Activated naive CD4-positive, alpha-beta T cell treated with anti-CD3 and anti-CD28 coated beads, Interleukin-2, amount 50 U/mL, for 16 hours (primary cell): ENCODE measurements at regions not wholly inside any gene's neighbourhood (a gene's known extent, or its start where the extent isn't known, plus 50 kb on each side); places are given as distances from the start of the nearest gene placed in this dataset.

Experiments
- DNase-seq: peaks from one replicate; pipeline ENCODE4 v3.0.0-alpha.2; 2020

DNA sequence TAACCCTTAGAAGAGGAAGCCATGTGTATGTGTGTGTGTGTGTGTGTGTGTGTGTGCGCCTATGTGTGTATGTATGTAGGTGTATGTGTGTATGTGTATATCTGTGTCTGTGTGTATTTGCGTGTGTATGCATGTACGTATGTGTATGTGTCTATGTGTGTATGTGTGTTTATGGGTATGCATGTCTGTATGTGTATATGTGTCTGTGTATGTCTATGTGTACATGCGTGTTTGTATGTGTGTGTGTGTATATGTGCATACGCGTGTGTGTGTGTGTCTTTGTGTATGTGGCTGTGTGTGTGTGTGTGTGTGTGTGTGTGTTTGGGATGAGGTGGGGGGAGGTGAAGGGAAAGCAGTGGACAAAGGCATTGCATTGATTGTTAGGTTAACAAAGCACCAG lies 380.2 kb downstream of the HRH4 start:
- DNase-seq: no peak

DNA sequence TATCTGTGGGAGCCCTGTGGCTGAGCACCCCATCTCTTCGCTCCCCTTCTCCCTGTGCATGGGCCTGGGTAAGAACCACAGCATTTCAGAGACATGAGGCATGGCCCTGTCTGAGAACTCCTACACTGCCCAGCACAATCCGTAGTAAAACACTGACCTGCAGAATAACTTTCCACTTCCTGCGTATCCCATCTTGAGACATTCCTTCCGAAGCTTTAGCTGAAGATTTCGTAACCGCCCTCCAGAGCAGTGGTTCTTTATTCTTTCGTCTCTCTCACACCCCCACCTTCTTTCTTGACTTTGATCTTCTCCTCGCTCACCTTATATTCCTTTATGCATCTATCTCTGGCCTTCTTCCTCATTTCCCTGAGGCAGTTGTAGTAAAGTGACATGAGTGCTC lies 381.1 kb downstream of the HRH4 start:
- DNase-seq: no peak

DNA sequence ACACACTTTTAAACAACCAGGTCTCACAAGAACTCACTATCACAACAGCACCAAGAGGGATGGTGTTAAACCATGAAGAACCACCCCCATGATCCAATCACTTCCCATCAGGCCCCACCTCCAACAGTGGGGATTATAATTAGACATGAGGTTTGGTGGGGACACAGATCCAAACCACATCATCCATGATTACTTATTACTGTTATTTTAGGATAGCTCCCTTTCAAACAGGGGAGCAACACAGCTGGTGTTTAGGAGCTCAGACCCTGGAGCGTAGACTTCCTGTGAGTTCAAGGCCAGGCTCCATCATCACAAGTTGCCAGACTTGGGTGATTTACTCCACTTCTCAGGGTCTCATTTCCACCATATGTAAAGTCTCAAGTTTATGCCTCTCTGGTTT lies 382.7 kb downstream of the HRH4 start:
- no peak for DNase-seq

DNA sequence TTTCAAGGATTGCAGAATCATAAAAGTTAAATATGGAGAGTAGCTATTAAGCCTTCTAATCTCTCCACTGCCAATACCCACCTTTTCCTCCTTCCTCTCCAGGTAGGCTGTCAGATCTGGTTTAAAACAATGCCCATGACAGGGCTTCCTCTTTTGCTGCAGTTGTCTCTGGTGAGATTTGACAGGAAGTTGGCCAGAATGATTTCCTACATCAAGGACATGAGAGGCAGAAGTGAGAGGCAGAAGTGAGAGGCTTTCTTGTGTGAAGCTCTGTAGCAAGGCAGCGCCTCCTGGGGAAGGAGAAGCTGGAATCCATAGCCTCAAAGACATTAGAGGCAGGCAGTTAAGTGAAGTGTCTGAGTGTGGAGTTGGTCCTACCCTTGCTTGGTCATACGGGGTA lies 385.7 kb downstream of the HRH4 start:
- DNase-seq: no peak

DNA sequence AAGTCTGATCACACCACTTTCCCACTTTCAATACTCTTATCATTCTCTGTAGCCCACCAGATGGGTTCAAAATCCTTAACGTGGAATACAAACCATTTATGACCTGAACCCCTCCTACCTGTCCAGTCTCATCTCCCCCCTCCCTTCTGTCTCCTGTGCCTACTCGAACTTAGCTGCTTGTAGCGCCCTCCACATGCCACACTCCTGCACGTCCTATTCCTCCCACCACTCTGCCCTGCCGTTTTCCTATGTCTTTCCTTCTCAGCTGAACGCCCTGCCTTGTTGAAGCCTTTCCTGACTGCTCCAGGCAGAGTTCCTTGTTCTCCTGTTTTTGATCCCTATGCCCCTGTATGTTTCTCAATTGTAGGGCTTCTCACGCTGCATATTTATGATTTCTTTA lies 390.1 kb downstream of the HRH4 start:
- no peak for DNase-seq

DNA sequence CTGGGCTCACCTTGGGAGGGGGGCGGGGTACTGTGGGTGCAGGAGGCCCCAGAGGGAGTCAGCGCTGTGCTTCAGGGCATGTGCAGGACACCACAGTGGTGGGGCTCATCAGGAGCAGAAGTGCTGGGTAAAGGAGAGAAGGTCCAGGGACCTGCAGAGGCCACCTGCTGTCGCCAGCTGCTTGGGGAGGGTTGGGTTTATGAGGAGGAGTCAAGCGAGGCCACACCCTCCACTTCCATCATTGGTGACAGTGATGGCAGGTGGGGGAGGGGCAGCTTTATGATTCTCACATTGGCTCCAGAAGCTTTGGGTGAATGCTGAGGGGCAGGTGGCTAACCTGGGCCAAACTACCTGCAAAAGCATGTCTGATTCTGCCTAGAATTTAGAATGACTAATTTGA lies 392.6 kb downstream of the HRH4 start:
- DNase-seq: no peak

DNA sequence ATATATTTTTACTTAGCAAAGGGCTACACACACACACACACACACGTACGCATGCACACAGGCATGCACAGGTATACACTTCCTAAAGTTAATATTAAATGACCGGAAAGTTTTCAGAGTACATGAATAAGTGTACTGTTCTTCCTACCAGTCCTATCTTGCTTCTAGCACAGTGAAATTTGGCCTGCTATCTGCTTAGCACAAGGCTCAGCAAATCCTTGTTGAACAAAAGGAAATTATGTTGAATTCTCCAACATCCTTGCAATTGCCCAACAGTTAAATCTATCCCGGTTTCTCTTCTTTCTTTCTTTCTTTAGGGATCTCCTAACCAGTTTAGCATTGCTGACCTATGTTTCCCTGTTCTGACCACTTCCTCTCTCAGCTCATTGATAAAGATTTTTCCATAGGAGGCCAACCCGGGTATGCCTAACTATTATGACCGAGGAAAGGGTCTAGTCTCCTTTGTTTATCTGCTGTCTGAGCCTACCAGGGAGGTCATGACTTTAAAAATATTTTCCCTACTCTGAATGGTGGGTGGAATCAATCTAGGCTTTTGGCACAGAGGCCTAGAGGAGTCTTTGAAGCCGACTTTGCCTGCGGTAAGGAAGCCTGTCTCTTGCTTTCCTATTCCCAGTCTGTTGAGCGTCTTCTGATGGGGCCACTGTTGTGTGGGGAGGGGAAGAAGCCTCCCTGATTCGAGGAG lies 400.7 kb downstream of the HRH4 start:
- DNase-seq: no peak

DNA sequence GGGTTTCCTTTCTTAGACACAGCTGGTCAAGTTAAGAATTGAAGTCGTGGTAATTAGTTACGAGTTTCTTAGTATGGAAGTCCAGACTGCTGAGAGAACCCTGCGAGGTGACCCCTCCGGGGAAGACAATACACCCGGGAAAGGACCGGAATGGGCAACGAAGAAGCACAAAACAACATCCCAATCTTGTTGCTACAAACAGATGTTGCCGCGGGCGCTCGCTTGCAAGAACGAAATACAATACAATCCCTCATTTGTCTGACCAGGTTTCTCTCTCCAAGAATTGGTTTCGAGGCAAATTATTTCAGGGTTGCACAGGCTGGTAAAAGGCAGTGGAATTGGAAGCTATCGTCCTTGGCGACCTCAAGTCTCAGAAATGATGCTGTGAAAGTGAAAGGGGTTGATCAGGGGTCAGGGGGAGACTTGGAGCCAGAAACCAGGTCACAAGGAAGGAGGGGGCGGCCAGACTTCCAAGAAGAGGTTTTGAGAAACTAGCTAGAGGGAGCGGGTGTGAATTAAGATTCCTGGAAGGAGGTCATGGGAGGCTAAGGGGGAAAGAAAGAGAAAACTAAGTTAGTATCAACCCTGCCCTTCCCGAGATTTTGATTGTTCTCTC lies 401.9 kb downstream of the HRH4 start:
- DNase-seq: no peak

DNA sequence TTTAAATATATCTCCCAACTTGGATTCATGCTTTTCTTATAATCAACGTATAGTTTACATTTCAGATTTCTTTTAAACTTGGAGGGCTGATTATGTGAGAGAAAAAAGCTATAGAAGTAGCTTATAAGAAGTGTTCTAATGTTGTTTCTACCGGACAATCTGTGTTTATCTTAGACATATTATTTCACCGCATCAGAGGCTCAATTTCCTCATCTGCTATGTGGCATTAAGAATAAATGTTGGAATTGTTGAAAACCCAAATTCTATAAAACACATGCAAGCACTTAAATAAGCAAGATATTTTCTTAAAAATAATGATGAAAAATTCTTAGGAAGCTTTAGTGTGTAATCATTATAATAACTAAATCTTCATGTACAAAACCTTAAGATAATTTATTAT lies 407.9 kb downstream of the HRH4 start:
- no peak for DNase-seq

DNA sequence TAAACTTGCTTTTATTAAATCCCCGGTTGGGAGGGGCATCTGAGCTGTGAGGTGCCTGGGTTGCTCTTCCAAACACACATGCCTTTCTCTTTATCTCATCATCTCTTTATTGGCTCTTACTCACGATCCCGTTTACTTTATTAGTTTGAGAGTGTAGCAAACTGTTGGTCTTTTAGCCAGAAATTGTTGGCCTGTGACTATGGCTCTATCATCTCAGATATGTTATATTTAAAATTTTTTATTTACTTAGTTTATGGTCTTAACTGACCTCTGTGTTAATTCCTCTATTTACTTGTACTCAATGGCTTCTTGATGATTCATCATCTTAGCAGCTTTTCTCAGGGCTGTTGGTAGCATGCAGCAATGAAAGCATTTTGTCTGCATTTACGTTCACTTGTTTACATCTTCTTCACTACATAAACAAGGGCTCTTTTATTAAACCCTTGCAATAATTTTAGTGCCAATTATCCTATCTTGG lies 408.4 kb downstream of the HRH4 start:
- DNase-seq: no peak

DNA sequence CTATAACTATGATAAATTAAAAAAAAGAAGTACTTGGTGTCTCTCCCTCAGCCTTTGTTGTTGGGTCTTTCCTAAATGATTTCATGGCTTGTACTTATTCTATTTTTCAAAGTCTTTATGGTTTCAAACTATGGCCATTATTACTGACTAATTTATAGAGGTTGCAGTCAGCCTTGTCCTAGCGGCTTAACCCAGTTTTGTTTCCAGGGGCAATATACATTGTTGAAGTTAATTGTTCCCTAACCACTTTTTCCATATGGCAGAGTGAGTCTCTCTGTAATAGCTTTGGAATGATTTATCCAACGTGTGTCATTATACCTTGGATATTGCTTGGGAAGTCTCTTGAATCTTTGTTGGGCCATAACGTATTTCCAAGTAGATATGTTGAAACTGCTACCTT lies 408.8 kb downstream of the HRH4 start:
- DNase-seq: no peak

DNA sequence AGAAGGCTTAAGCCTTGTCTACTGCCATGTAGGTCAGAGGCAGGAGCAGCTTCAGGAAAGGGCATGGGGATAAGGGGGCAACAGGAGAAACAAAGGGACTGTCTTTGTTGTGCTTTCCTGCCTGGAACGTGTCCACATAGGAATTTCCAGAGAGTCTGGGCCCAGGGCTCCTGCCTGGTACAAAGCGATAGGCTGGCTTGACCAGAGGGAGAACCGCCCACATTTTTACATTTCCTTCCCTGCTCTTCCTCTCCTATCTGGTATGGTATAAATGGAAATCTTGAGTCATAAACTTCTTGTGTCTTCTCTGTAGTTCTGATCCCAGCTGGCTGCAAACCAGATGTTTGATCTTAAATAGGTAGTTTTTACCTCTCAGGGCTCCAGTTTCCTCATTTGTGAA lies 414.8 kb downstream of the HRH4 start:
- no peak for DNase-seq

DNA sequence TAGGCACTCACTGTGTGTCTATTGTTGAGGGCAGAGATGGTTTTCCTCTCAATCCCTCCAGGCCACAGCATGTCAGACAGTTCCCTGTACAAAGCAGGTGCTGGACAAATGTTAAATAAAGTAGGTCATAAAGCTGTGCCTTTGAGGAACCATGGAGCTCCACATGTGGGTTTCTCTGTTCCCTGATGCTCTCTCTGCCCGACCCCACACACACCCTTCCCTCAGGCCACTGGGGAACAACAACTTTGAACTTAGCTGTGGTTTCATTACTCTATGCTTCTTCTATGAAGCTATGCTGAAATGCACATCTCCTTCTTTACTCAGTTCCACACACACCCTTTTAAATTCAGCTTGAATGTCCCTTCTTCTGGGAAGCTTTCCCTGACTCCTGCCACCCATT lies 415.3 kb downstream of the HRH4 start:
- no peak for DNase-seq

DNA sequence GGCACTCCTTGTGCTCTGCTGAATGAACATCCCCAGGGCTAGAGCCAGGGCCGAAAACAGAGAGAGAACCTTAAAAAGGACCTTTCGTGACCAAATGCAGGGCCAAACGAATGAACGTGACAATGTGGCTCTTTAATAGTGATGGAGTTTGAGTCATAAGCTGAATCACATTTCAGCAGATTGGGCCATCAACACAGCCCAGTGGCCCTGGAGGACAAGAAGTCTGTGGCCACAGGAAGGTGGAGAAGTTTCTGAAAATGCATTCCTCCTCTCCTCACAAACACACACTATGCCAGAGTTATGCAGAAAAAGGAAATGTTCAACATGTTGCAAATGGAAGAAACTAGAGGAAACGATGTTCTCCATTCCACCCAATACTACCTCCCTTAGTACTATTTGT lies 415.8 kb downstream of the HRH4 start:
- no peak for DNase-seq

DNA sequence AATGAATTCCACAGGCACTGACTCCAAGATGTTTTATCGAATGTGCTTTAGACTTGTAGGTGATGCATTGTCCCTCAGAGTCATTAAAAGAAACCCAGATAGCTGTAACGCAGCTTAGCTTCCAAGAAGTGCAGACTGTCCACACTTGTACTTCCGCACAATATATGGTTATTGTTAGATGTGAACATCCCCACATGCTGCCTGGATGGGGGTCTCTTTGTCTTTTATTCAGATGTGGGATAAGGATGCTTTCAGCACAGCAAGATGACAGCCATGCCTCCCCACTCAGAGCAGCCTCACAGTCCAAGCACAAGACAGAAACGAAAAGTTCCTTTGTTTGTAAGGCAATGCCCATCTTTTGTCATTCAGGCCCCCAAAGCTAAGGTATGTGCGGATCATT lies 416.6 kb downstream of the HRH4 start:
- no peak for DNase-seq

DNA sequence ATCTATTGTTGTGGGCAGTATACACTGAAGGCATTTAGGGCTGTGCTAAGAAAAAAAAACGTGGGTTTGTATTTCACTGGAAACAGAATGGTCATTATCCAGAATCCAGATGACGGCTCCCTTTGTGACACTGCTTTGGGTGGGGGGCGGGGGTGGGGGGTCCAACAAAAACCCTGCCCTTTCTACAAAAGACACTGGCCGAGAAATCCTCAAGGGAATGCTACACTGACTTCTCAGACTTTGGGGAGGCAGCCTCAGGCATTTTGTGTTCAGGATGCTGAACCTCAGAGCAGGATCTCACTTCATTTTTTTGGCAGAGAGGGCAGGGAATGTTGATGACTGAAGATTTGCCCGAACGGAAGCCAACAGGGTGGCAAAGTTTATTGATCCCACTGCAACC lies 417.1 kb downstream of the HRH4 start:
- no peak for DNase-seq

DNA sequence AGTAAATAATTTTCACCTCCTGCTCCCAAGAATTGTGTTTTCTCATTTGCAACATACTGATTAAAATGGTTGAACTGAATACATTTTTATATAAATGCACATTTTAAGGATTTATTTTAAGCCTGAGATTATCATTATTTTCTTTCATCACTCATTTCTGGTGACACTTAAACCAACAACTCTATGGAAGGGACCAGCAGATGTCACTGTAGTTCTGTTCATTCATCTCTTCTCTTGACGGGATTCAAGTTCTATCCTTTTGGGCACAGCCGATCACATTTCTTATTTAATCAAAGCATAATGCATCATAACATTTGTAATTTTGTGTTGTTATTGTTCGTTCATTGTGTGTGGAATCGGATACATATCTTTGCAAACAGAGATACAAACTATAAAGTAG lies 417.9 kb downstream of the HRH4 start:
- DNase-seq: no peak

DNA sequence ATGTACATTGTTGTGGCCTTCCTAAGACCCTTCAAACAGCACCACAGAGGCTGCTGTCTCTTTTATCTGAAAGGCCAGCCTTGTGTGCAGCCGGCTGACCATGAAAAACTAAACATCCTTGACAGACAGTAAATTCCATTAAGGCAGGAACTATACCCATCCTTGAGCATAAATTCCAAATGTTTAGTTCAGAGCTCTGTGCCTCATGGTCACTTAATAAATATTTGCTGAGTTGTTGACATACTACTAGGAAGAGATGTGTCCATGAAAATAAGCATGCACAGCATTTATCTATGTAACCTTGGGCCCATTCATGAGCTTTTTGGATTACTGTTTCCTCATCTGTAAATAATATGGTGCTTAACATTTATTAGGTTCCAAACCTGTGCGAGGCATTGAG lies 424.8 kb downstream of the HRH4 start:
- no peak for DNase-seq

DNA sequence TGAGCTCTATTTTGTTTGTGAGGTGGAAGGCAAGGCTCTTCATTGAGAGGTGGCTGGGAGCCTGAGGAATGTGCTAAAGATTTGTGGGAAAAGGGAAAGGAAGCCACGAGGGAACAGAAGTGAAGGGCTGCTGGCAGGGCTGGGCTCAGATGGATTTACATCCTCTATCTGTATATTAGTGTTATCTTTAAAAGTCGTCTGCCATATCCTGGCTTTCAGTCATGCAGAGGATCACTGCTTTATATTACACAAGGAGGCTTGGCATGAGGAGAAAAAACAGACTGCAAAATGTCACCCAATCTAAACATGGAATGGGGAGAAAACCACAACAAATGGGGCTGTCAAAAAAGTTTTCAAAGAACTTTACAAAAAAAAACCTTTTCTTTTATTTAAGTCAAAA lies 434.4 kb downstream of the HRH4 start:
- DNase-seq: no peak

DNA sequence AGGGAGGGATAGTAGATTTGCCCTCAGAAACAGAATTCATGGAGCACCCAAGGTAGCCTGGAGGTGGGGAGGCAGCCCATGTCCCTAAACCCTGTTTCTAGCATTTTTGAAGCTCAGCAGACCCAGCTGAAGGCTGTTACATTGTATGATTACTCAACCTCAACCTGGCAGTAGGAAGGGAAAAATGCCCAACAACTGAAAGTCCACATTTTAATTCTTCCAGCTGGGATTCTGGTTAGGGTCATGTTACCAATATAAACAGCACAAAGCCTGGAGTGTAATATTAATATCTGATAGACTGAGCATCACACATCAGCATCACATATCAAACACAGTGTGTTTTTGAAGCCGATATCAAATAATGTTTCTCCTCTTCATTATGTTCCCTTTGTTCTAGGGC lies 437.0 kb downstream of the HRH4 start:
- DNase-seq: no peak

DNA sequence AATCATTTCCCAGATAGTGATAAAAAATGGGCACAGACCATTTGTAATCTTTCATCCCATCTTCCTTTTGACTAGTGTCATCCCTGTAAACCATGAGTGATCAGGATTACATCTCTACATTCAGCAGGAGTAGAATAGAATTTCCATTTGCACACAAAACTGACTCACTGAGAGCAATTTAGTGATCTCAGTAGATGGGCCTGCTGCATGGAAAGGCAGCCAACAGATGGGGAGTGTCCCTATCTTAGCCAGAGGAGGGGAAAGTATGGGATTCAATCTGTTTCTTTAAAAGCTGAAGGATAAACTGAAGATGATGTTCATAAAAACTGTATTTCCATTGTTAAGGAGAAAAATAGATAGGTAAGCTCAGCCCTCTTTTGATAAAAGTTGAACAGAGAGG lies 441.7 kb downstream of the ZNF521 start:
- no peak for DNase-seq

DNA sequence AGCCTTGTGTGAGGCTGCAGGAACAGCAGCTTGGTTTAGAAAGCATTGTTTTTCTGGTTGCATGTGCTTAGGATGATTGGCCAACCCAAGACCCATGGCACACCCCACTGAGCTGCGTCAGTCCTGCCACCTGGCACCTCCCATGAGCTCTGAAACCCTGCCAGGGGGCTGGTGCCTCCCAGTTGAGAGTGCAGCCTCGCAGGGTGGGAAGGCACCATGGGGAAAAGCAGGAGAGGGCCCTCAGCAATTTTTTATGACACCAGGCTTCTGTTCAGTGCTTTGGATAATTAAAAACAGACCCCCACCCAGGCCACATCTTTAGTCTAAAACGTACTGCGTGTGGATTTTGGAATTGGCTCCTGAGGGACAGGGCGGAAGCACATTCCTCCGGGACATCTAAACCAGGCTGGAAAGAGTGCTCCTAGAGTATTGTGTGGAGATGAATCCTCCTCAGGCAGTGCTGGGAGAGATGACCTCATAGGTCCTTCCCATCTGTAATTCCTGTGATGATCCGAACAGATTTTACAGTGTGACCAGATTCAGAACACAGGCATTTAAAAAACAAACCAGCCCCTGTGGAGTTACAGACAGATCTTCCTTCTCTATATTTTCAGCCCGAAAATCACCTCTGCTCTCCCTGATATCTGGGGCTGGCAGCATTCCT lies 438.3 kb downstream of the ZNF521 start:
- DNase-seq: no peak

DNA sequence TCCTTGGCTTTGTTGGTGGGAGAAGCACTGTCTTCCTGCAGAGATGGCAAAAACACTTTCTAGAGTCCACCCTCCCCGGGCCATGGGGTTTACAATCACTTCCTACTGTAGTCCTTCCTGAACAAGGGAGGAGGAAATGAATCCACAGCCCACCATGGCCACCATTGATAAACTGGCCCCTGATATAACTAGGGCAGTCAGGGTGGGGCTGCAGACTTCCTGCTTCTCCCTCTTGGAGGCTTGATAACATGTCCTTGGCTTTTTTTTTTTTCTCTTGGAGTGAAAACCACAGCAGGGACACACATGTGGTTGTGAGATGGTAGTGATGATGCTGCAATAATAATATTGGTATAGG lies 437.8 kb downstream of the ZNF521 start:
- DNase-seq: no peak

DNA sequence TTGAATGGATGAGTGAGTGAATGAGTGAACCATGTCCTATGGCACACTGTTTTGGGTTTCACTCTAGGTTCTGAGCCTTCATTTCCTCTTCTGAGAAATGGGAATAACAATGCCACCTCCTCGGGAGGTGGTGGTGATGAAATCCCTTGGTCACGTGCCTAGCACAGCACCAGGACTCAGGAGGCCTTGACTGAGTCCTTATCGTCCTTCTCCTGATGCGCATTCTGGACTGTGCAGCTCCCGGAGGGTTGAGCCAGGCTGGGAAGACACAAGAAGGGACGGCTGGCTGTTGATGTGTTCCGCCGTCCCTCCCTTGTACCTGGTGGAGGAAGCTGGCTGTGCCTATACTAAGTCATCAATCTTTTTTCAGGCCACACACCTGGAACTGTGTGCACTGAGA lies 437.3 kb downstream of the ZNF521 start:
- DNase-seq: no peak

DNA sequence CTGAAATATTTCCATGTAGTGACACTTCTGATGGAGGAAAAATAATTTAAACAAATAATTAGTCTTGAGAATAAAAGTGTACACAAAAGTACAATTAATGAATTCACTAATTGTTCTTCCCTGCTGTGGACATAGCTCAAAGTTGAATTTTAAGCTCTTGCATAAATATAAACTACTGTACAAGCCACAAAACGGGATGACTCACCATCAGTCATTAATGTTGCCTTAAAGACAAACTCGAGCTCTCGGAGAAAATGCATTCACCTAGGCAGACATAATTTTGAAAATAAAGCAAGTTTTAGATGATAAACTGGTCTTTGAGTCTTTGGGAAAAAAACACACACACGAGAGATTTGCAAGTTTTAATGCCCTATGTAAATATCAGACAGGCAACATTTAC lies 436.4 kb downstream of the ZNF521 start:
- DNase-seq: no peak
